IPS-20b (cell line): ENCODE measurements at regions not wholly inside any gene's neighbourhood (a gene's known extent, or its start where the extent isn't known, plus 50 kb on each side); places are given as distances from the start of the nearest gene placed in this dataset.
"Not testable (repeated sequence)": the region's sequence is repeated elsewhere in the genome, so short reads cannot be mapped to it uniquely, and the experiment has no call there.

Source experiments
- H3K27ac ChIP-seq: one replicate; pipeline ENCODE4 v1.5.1; 2013; ENCODE audit warnings: low read length
- H3K27me3 ChIP-seq: 2 replicates; pipeline ENCODE4 v1.6.1; 2013; ENCODE audit warnings: mild to moderate bottlenecking, low read length, inconsistent platforms; ENCODE audit not compliant: insufficient read depth
- H3K36me3 ChIP-seq: 2 replicates; pipeline ENCODE4 v1.6.1; 2013; ENCODE audit warnings: low read depth, mild to moderate bottlenecking, inconsistent platforms, low read length, moderate library complexity; ENCODE audit not compliant: insufficient read depth
- H3K4me1 ChIP-seq: 2 replicates; pipeline ENCODE4 v1.6.1; 2013; ENCODE audit warnings: mild to moderate bottlenecking, control low read depth, inconsistent platforms, low read length, moderate library complexity; ENCODE audit not compliant: insufficient read depth
- H3K4me3 ChIP-seq: 2 replicates; pipeline ENCODE4 v1.5.1; 2013; ENCODE audit warnings: mild to moderate bottlenecking, low read length, inconsistent platforms
- H3K9ac ChIP-seq: 2 replicates; pipeline ENCODE4 v1.6.1; 2013; ENCODE audit warnings: low read depth, mild to moderate bottlenecking, inconsistent platforms, low read length, moderate library complexity
- H3K9me3 ChIP-seq: 2 replicates; pipeline ENCODE4 v1.6.1; 2013; ENCODE audit warnings: mild to moderate bottlenecking, low read depth, low read length, inconsistent platforms; ENCODE audit not compliant: insufficient read depth

GRCh38 chr17:53765609-53766008 is 57.1 kb upstream of the KIF2B start:
- no peaks in the 10 kb centered on the region for H3K4me1 ChIP-seq
- no peaks in the 10 kb centered on the region for H3K9me3 ChIP-seq
- no peaks in the 10 kb centered on the region for H3K36me3 ChIP-seq
- no peak overlapping the region for H3K4me3 ChIP-seq
- no peaks in the 10 kb centered on the region for H3K27me3 ChIP-seq
- H3K27ac ChIP-seq: no peak overlapping the region
- H3K9ac ChIP-seq: no peak overlapping the region

GRCh38 chr17:53765129-53765528 is 57.6 kb upstream of the KIF2B start:
- no peaks in the 10 kb centered on the region for H3K27me3 ChIP-seq
- no peaks in the 10 kb centered on the region for H3K4me1 ChIP-seq
- no peaks in the 10 kb centered on the region for H3K36me3 ChIP-seq
- H3K4me3 ChIP-seq: no peak overlapping the region
- no peak overlapping the region for H3K27ac ChIP-seq
- no peaks in the 10 kb centered on the region for H3K9me3 ChIP-seq
- H3K9ac ChIP-seq: no peak overlapping the region

DNA sequence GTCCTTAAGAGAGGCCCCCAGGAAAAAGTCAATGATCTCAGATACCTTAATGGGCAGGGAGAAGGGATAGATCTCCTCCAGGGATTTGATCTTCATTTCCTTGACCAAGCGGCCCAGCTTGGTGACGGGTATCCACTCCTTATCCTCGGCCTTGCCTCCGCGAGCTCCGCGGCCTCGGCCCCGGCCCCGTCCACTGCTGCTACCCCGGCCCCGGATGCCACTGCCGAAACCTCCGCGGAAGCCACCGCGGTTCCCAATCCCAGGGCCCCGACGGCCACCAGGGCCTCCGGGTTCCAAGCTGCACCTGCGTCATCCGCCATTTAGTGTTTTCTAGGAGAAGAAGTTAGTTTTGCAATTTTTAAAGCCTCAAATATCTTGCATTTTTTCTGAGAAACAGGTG is 65.2 kb upstream of the KIF2B start:
- H3K9ac ChIP-seq: no peak overlapping the region
- H3K27me3 ChIP-seq: no peaks in the 10 kb centered on the region
- no peak overlapping the region for H3K27ac ChIP-seq
- H3K4me1 ChIP-seq: no peaks in the 10 kb centered on the region
- no peak overlapping the region for H3K4me3 ChIP-seq
- no peaks in the 10 kb centered on the region for H3K9me3 ChIP-seq
- H3K36me3 ChIP-seq: no peaks in the 10 kb centered on the region

DNA sequence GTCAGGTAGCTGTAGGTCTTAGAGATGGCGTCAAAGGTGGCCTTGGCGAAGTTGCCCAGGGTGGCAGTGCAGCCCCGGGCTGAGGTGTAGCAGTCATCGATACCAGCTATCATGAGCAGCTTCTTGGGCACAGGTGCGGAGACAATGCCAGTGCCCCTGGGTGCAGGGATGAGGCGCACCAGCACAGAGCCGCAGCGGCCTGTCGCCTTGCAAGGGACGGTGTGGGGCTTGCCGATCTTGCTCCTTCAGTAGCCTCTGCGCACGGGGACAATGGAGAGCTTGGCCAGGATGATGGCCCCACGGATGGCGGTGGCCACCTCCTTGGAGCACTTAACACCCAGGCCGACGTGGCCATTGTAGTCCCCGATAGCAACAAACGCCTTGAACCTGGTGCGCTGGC is 65.6 kb upstream of the KIF2B start:
- not testable (repeated sequence) for H3K9me3 ChIP-seq, H3K4me1 ChIP-seq, H3K4me3 ChIP-seq, H3K27me3 ChIP-seq, H3K27ac ChIP-seq, H3K36me3 ChIP-seq, H3K9ac ChIP-seq

DNA sequence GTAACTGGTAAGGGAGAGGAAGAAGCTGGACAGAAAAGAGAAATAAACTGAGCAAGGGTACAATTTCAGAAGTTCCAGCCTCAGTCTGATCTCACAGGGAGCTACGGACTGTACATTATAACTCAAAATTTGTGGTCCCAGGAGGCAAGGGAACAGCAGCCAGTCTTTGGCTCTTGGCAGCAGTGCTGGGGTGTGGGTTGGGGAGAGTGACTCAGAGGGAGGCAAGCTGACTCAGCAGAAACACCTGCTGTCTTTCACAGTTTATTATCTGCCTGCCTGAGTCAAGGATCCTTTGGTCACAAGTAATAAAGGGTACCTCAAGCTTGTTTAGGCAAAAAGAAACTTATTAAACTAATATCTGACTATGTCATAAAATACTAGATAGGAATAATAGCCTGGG is 73.5 kb upstream of the KIF2B start:
- no peaks in the 10 kb centered on the region for H3K27me3 ChIP-seq
- no peaks in the 10 kb centered on the region; the same call in 1 of the 2 replicates for H3K36me3 ChIP-seq
- peaks cover 9% of the 10 kb centered on the region; the same call in 1 of the 2 replicates for H3K9me3 ChIP-seq
- peak overlapping the region; percentile 47; the same call in 1 of the 2 replicates for H3K9ac ChIP-seq
- no peak overlapping the region for H3K27ac ChIP-seq
- no peak overlapping the region for H3K4me3 ChIP-seq
- H3K4me1 ChIP-seq: peaks cover 30% of the 10 kb centered on the region

GRCh38 chr17:53748159-53748820 is 74.4 kb upstream of the KIF2B start:
- H3K36me3 ChIP-seq, H3K9me3 ChIP-seq, H3K27ac ChIP-seq: not testable (repeated sequence)

GRCh38 chr17:53740312-53740711 is 82.4 kb upstream of the KIF2B start:
- Histone ChIP-seq H3K36me3 (no peaks in the 10 kb centered on the region; the same call in 1 of the 2 replicates), H3K27me3 (no peaks in the 10 kb centered on the region), H3K4me1 (peaks cover 7% of the 10 kb centered on the region; the same call in 1 of the 2 replicates), H3K9ac (no peak overlapping the region), H3K4me3 (no peak overlapping the region), H3K27ac (no peak overlapping the region), H3K9me3 (peaks cover 7% of the 10 kb centered on the region; the same call in 1 of the 2 replicates)

More at GRCh38 chr17:53748159-53748820, 74.4 kb upstream of the KIF2B start:
- H3K4me3 ChIP-seq, H3K9ac ChIP-seq, H3K27me3 ChIP-seq: not testable (repeated sequence)
- H3K4me1 ChIP-seq: peaks cover 30% of the 10 kb centered on the region

- no peak overlapping the region for H3K4me3 ChIP-seq
- H3K9ac ChIP-seq: no peak overlapping the region
- no peaks in the 10 kb centered on the region for H3K36me3 ChIP-seq
- no peaks in the 10 kb centered on the region for H3K9me3 ChIP-seq
- no peak overlapping the region for H3K27ac ChIP-seq
- peaks cover 7% of the 10 kb centered on the region; the same call in 1 of the 2 replicates for H3K4me1 ChIP-seq
- H3K27me3 ChIP-seq: no peaks in the 10 kb centered on the region
These were observed 86.0 kb upstream of the KIF2B start for GRCh38 chr17:53736516-53737240.

DNA sequence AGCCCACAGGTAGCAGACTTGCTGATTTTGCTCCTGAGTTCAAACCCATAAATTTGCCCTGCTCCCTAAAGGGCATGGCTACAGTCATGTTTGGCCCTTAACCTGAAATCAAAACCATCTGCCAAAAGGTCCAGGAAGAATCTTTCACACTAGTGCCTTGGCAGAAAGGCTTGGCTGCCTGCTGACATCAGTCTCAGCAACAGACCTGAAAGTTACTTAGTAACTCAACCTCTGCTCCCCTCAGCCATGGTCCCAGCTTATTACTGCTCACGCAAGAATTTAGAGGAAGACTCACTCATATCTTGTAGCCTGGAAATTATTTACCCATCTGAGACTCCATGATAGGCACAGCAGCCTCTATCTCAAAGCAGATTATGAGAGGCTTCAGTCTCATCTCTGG is 98.0 kb upstream of the KIF2B start:
- no peaks in the 10 kb centered on the region for H3K36me3 ChIP-seq
- H3K27me3 ChIP-seq: no peaks in the 10 kb centered on the region
- H3K27ac ChIP-seq: no peak overlapping the region
- H3K9ac ChIP-seq: no peak overlapping the region
- H3K4me3 ChIP-seq: no peak overlapping the region
- peaks cover 17% of the 10 kb centered on the region for H3K9me3 ChIP-seq
- no peaks in the 10 kb centered on the region for H3K4me1 ChIP-seq

- Histone ChIP-seq H3K4me1 (no peaks in the 10 kb centered on the region), H3K9ac (no peak overlapping the region), H3K4me3 (no peak overlapping the region), H3K36me3 (no peaks in the 10 kb centered on the region), H3K27ac (no peak overlapping the region), H3K9me3 (peaks cover 10% of the 10 kb centered on the region; the same call in 1 of the 2 replicates), H3K27me3 (no peaks in the 10 kb centered on the region)
These were observed 100.3 kb upstream of the KIF2B start for GRCh38 chr17:53722407-53722806.

DNA sequence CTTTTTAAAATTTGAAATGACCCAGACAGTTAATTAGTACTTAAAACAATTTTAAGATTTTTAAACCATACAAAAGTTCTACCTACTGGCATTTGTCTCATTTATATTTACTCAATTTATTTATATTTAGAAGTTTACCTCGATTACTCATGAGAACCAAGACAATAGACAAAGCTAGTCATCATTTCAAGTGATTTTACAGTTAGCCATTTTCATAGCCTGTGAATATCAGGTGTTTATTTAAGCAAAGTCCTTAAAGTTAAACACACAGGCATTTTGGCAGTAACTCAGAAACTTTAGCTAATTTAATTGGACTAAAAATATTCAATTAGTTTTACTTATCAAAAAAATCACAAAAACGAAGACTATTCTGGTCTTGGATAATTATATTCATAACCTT is 101.6 kb upstream of the KIF2B start:
- Histone ChIP-seq H3K4me1 (no peaks in the 10 kb centered on the region), H3K9me3 (no peaks in the 10 kb centered on the region), H3K27ac (no peak overlapping the region), H3K36me3 (no peaks in the 10 kb centered on the region), H3K9ac (no peak overlapping the region), H3K4me3 (no peak overlapping the region), H3K27me3 (no peaks in the 10 kb centered on the region)

DNA sequence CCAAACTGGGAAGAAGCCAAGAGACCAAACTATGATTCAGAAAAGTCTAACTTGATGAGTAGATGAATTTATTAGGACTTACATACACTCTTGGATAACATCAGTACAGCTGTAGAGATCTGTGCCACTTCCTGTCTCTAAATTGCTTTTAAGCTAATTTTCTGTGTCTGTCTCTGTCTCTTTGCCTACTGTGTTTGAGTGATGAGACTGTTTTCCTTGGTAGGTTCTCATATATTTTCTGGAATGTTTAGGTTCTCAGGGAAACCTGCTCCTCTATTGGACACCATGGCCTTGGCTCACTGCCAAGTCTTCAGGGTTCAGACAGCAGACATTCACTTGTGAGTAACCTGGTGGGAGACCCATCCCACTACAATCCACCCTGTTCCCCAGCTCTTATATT is 103.5 kb upstream of the KIF2B start:
- H3K4me1 ChIP-seq: no peaks in the 10 kb centered on the region

More for the DNA sequence above, 103.5 kb upstream of the KIF2B start:
- H3K4me3 ChIP-seq: no peak overlapping the region
- H3K36me3 ChIP-seq: no peaks in the 10 kb centered on the region
- no peak overlapping the region for H3K9ac ChIP-seq
- H3K27ac ChIP-seq: no peak overlapping the region
- no peaks in the 10 kb centered on the region for H3K27me3 ChIP-seq
- no peaks in the 10 kb centered on the region for H3K9me3 ChIP-seq
